HG02943 (cell line): ENCODE measurements at regions not wholly inside any gene's neighbourhood (a gene's known extent, or its start where the extent isn't known, plus 50 kb on each side); places are given as distances from the start of the nearest gene placed in this dataset.

Experiments
- ATAC-seq: cut with Tn5 transposase; IDR thresholded peaks from one replicate; pipeline ENCODE4 v1.9.1; 2021; ENCODE audit warnings: mild to moderate bottlenecking, low read depth, moderate library complexity; ENCODE audit not compliant: unreplicated experiment

DNA sequence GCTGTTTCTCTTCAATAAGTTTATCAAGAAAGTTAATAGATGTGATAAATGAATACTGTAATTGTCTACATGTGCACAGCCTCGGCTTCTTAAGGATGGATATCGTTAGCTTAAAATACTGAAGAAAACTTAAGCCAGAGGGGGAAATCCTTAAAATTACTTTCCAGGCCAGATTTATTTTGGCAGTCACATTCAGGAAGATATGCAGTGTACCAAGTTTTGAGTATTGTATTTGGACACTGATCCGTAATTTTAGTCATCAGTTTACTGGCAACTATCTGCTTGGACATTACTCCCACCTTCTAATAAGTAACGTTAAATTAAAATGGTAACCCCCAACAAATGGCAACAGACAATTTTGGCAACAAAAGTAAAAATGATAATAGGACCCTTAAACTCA, 770.0 kb upstream of the ZEB2 start:
- no peak for ATAC-seq

DNA sequence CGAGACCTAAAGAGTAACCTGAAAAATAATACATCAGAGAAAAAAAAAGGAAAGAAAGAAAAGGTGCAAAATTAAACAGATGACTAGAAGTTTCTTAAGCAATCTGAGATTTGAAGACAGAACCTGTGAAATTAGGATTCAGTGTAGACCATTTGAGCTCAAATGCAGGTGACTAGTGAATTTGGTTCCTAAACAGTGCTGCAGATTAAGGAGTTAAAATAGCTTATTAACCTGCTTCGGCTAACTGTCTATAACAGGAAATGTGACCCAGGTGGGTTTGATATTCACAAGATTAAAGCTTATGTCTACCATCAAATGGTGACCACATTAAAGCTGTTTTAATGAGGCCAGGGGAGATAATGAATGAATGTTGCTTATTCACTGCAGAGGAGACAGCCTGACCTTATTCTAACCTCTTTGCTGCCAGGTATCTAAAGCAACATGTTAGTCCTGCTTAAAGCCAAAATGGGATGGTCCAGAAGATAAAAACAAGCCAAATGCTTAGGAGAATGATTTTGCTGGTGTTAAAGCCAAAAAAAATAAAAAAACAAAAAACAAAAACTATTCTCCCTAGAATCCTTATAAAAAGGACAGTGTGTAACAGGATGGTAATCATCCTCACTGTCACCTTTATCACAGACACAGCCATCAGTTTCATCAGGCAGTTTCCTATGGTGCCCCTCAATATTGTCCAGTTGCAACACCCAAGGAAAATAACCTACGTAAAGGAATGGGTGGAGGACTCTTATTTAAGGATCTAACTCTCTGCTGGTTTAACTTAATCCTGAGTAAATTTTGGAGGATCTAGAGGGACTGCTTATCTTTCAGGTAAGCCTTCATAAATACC, 769.0 kb upstream of the ZEB2 start:
- no peak for ATAC-seq

DNA sequence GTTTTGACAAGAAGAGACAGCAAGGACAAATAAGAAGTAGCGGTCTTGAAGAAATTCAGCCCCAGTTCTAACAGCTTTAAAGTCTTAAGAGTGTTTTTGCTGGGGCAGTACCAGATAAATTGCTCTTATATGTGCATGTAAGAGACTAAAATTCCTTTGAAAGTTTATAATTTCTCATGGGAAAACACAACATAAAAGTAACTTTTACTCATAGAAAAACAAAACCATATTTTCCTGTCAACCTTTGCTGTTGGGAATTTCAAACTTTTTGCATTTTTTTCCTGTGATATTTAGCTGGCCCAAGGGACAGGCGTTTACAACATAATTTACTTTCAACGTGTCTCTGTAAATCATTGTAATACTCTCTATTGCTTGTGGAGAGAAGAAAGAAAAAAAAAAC, 767.8 kb upstream of the ZEB2 start:
- ATAC-seq, result no peak

DNA sequence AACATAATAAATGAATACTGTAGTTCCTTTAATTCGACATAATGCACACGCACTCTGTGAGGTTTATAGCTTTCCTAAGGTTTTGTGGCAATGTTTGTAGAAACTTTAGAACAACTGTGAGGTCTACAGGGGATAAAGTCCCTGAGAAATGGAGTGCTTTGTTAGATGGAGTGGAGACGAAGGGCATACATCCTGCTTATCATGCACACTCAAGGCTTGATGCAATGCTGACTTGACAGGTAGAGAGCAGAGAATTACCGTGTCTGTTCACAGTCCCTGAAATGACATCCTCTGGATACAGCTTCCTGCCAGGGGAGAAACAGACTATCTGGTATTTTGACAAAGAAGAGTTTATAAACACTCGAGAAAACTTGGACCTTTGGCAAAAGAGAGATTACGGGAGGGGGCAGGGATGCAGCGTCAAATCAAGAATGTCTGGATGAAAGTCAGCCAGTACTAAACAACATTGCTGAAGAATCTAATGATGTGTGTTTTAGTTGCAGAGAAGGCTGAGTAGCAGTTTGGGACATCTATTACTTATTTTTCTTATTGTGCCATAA, 766.9 kb upstream of the ZEB2 start:
- ATAC-seq, result no peak

DNA sequence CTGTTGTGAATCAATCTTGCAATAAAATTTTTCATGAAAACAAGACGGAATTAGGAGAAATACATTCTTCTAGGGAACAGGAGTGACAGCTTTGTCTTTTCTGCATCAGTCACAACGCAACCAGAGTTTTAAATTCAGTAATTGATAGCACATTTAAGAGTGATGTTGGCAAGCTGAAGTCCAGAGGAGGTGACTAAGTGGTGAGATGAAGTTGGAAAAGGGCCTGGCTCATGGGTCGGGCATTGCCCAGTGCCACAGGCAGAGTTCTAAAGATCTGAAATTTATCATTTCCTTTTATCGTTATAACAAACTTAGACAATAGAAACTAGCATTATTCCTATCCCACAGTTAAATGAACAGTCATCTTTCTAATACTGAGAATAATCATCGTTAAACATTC, 764.6 kb upstream of the ZEB2 start:
- no peak for ATAC-seq

- no peak for ATAC-seq
Observed at GRCh38 chr2:145283131-145283530, 763.2 kb upstream of the ZEB2 start.

- no peak for ATAC-seq
Observed at GRCh38 chr2:145277922-145278321, 758.0 kb upstream of the ZEB2 start.

DNA sequence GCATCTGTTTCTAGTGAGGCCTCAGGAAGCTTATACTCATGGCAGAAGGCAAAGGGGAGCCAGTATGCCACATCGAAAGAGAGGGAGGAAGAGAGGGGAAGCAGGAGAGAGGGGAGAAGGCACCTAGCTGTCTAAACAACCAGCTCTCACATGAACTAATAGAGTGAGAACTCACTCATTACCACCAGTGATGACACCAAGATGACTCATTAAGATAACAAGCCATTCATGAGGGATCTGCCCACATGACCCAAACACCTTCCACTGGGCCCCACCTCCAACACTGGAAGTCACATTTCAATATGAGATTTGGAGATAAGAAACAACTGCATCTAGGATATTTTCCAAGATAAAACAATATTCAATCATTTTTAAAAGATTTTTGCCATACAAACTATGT, 753.9 kb upstream of the ZEB2 start:
- no peak for ATAC-seq

DNA sequence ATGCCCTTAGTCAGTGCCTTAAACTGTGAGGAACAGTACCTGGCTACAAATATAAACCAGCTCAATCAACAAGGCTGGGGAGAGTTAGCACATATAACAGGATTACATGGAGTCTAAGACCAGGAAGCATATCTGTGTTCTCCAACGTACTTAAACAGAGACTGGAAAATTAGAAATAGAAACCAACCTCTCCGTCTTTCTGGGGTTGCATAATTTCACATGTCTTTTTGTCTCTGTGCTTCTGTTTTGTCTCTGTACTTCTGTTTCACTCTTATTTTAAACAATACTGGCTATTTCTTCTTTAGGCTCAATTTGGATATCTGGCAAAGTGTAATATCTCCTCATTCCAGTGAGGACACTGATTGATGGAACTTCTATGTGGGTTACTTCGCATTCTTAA, 749.0 kb upstream of the ZEB2 start:
- no peak for ATAC-seq

DNA sequence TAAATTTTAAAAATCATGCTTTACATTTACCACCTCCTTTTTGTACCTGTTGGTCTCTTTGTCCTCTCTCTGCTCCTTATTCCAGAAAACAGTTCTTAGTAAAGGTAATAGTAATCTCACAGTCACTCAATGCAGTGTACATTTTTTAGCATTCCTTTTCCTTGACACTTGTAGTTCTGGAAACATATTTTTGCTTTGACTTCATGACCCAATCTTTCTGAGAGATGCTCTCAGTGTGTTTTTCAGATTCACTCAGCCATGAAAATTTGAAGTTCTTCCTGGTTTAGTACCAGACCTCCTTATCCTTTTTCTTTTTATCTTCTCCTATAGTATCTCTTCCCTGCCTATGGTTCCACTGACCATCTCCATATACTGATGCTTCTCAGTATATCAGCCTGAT, 747.5 kb upstream of the ZEB2 start:
- no peak for ATAC-seq

GRCh38 chr2:145265244-145265643, 745.3 kb upstream of the ZEB2 start:
- no peak for ATAC-seq

DNA sequence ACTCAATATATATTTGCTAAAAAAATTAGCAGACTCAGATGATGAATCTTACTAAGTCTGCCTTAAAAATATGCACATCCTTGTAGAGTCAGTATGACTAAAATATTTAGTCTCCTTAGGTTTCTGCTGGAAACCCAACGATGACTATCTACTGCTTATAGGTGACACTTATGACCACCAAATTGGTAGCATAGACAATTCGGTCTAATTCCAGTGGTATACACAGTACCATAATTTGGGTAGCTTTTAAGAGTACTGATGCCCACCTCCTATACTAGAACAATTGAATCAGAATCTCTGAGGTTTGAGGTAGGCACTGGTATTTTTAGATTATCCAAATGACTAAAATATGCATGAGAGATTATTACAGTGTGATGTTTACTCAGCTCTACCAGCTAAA, 740.8 kb upstream of the ZEB2 start:
- ATAC-seq, result no peak

- no peak for ATAC-seq
Observed at GRCh38 chr2:145260081-145260480, 740.2 kb upstream of the ZEB2 start.

- ATAC-seq, result no peak
Observed at GRCh38 chr2:145258903-145259579, 739.1 kb upstream of the ZEB2 start.

- ATAC-seq, result no peak
Observed at GRCh38 chr2:145257931-145258330, 738.0 kb upstream of the ZEB2 start.

- ATAC-seq, result no peak
Observed at GRCh38 chr2:145256551-145256950, 736.6 kb upstream of the ZEB2 start.

- no peak for ATAC-seq
Observed at GRCh38 chr2:145254291-145254690, 734.4 kb upstream of the ZEB2 start.

DNA sequence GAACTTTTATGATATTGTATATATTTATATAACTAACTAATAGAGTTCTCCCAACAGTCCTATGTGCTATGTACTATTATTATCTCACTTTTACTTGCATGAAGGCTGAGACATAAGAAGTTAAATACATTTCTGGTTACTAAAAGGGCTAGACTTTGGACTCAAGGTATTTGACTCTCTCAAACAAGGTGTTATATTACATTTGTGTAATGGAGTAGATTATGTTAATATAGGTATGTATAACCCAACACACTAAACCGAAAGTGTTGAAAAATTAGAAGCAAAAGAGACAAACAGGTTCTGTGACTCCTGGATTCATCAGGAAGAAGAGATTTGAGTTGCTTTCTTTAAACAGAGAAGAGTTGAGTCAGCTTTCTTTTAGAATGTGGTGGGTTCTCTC, 733.6 kb upstream of the ZEB2 start:
- no peak for ATAC-seq

- ATAC-seq, result no peak
Observed at GRCh38 chr2:145245268-145245870, 725.5 kb upstream of the ZEB2 start.

- no peak for ATAC-seq
Observed at GRCh38 chr2:145235312-145235711, 715.4 kb upstream of the ZEB2 start.

DNA sequence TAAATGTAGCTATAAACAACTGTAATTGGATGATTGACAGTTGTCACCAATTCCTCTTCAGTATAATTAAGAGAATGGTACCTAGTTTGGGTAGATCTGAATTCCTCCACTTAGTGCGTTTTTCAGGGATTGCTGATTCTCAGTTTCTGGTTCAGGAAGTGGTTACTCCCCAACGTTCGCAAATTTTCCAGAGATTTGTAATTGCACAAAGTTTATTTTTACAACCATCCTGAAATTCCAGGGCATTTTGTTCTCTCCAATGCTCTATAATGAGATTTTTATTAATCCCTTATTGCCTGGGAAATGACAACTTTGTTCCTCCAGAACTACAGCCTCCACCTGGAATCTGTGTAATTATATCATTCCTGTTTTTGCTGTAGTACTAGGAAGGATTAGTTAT, 710.6 kb upstream of the ZEB2 start:
- no peak for ATAC-seq
